Activated B cell treated with CpG ODN at 0.5 μM for 24 hours (primary cell): ENCODE measurements at regions not wholly inside any gene's neighbourhood (a gene's known extent, or its start where the extent isn't known, plus 50 kb on each side); places are given as distances from the start of the nearest gene placed in this dataset.

Source experiments
- ATAC-seq: fragments of 200-7000 bp; cut with Tn5 transposase; one replicate; pipeline ENCODE4 v1.10.0; 2021; ENCODE audit warnings: low read depth, mild to moderate bottlenecking, moderate library complexity
- CTCF ChIA-PET: fragments of 350-600 bp; sonication (Branson Sonifier 250); formaldehyde crosslinking; loops from one replicate; lab custom pipeline; 2021; ENCODE audit warnings: antibody characterized with exemption; lab: Charles Lee
- POLR2A ChIA-PET: fragments of 350-600 bp; sonication (Branson Sonifier 250); formaldehyde crosslinking; loops from one replicate; lab custom pipeline; 2021; ENCODE audit warnings: antibody characterized with exemption; lab: Charles Lee
- DNase-seq: peaks from one replicate; pipeline ENCODE4 v3.0.0; 2022
- H3K27ac Mint-ChIP-seq: one replicate; pipeline ENCODE4 v1.8.0; 2020; ENCODE audit warnings: mixed read lengths
- H3K27me3 Mint-ChIP-seq: one replicate; pipeline ENCODE4 v1.8.0; 2021; ENCODE audit warnings: mixed read lengths
- H3K36me3 Mint-ChIP-seq: one replicate; pipeline ENCODE4 v1.8.0; 2021; ENCODE audit warnings: low read depth, mixed read lengths
- H3K4me1 Mint-ChIP-seq: one replicate; pipeline ENCODE4 v1.8.0; 2021; ENCODE audit warnings: mixed read lengths
- H3K4me3 Mint-ChIP-seq: one replicate; pipeline ENCODE4 v1.8.0; 2020; ENCODE audit warnings: mild to moderate bottlenecking, mixed read lengths
- H3K9me3 Mint-ChIP-seq: one replicate; pipeline ENCODE4 v1.8.0; 2020; ENCODE audit warnings: mixed read lengths
- intact Hi-C: fragments of 100-400 bp; cut with micrococcal nuclease; formaldehyde crosslinking; loops from one replicate; pipeline ENCODE4 v1.15.1; 2024
- TF ChIP-seq, protein P1 (sequence below): fragments of 200-600 bp; IDR thresholded peaks from one replicate; pipeline ENCODE4 v1.8.0; 2022; ENCODE audit warnings: antibody characterized with exemption, mild to moderate bottlenecking

GRCh38 chr3:150349314-150350097 lies 58.6 kb upstream of the TSC22D2 start:
- TF ChIP-seq, protein P1, sequence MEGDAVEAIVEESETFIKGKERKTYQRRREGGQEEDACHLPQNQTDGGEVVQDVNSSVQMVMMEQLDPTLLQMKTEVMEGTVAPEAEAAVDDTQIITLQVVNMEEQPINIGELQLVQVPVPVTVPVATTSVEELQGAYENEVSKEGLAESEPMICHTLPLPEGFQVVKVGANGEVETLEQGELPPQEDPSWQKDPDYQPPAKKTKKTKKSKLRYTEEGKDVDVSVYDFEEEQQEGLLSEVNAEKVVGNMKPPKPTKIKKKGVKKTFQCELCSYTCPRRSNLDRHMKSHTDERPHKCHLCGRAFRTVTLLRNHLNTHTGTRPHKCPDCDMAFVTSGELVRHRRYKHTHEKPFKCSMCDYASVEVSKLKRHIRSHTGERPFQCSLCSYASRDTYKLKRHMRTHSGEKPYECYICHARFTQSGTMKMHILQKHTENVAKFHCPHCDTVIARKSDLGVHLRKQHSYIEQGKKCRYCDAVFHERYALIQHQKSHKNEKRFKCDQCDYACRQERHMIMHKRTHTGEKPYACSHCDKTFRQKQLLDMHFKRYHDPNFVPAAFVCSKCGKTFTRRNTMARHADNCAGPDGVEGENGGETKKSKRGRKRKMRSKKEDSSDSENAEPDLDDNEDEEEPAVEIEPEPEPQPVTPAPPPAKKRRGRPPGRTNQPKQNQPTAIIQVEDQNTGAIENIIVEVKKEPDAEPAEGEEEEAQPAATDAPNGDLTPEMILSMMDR: no peak
- CTCF ChIA-PET: no interaction called here

DNA sequence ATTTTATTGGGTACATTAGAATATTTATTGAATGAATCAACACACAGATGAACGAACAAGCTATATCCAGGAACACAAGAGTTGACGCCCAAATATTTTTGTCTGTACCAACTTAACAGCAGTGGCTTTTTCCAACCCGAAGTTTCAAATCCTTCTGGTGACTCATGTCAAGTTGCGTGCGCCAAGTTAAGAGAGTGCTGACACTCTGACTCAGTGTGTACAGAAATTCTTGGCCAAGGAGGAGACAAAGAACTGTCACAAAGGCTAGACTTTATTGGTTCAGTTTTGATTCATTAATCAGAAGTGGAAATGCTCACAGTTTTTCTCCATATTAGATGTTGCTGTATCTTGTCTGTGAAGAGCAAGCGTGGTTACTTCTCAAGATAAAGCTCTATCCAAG lies 59.6 kb upstream of the TSC22D2 start:
- H3K36me3 Mint-ChIP-seq: no peaks in the 10 kb centered on the region
- peaks cover 4% of the 10 kb centered on the region for H3K27me3 Mint-ChIP-seq
- DNase-seq (no peak), ATAC-seq (no peak)
- H3K9me3 Mint-ChIP-seq: no peaks in the 10 kb centered on the region
- H3K4me1 Mint-ChIP-seq: no peaks in the 10 kb centered on the region
- intact Hi-C loops: no loop called here
- no peak overlapping the region for H3K4me3 Mint-ChIP-seq
- H3K27ac Mint-ChIP-seq: no peak overlapping the region
- ChIA-PET CTCF (no interaction called here), POLR2A (no interaction called here)
- TF ChIP-seq, protein P1: no peak

More at GRCh38 chr3:150349314-150350097, 58.6 kb upstream of the TSC22D2 start:
- Mint-ChIP-seq H3K36me3 (no peaks in the 10 kb centered on the region), H3K4me1 (no peaks in the 10 kb centered on the region), H3K9me3 (no peaks in the 10 kb centered on the region), H3K27me3 (peaks cover 4% of the 10 kb centered on the region), H3K4me3 (no peak overlapping the region), H3K27ac (no peak overlapping the region)
- no peak for DNase-seq
- POLR2A ChIA-PET: no interaction called here
- no peak for ATAC-seq
- intact Hi-C loops: no loop called here

DNA sequence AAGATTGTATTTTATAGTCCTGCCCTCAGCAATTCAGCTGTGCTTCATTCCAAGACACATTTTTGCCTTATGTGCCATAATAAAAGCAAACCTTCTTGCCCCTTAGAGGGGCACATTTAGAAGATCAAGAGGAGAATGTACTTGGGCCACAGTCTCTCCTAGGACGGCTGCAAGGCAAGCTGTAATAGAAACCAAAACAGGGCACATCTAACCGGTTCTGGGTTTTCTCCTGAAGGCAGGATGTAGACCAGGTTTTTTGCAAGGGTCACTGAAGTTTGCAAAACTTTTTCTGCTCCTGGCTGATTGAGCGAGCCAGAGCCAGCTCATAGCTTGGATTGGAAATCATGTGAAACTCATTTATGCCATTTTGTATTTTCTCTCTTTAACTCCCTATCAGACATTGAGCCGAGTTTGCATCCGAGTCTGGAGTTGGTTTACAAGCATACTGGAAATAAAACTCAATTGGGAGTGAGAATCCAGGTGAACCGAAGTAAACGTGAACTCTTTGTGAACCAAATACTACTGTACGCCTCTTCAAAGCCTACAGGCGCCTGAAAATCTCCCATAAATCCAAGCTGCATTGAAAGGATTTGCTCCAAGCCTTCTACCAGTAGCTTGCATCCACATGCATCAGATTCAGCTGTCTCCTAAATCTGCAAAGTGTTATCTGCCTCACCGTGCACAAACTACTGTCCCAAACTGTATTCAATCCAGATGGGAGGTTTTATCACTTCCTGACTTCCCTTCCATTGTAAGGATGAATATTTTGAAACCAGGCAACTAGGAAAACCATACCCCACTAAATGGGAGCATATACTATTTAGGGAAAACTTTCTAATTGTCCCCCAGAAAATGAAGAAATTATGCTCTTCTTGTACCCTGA lies 60.9 kb upstream of the TSC22D2 start:
- H3K27me3 Mint-ChIP-seq: peaks cover 4% of the 10 kb centered on the region
- TF ChIP-seq, protein P1: no peak
- H3K4me3 Mint-ChIP-seq: no peak overlapping the region
- no peak for ATAC-seq
- no peak for DNase-seq
- no peaks in the 10 kb centered on the region for H3K4me1 Mint-ChIP-seq
- H3K36me3 Mint-ChIP-seq: no peaks in the 10 kb centered on the region
- ChIA-PET CTCF (no interaction called here), POLR2A (no interaction called here)
- no peak overlapping the region for H3K27ac Mint-ChIP-seq
- intact Hi-C loops: no loop called here
- no peaks in the 10 kb centered on the region for H3K9me3 Mint-ChIP-seq

GRCh38 chr3:150346266-150346665 lies 61.8 kb upstream of the TSC22D2 start:
- CTCF ChIA-PET: no interaction called here
- intact Hi-C loops: no loop called here

More at GRCh38 chr3:150346266-150346665, 61.8 kb upstream of the TSC22D2 start:
- TF ChIP-seq, protein P1: no peak
- POLR2A ChIA-PET: no interaction called here
- Mint-ChIP-seq H3K27ac (no peak overlapping the region), H3K27me3 (peaks cover 4% of the 10 kb centered on the region), H3K9me3 (no peaks in the 10 kb centered on the region), H3K36me3 (no peaks in the 10 kb centered on the region), H3K4me3 (no peak overlapping the region), H3K4me1 (no peaks in the 10 kb centered on the region)
- DNase-seq (no peak), ATAC-seq (no peak)
